CD4-positive, alpha-beta T cell treated with Interleukin-6 at 100 ng/mL for 8 hours (primary cell): ENCODE measurements at regions not wholly inside any gene's neighbourhood (a gene's known extent, or its start where the extent isn't known, plus 50 kb on each side); places are given as distances from the start of the nearest gene placed in this dataset.
"Not testable (repeated sequence)": the region's sequence is repeated elsewhere in the genome, so short reads cannot be mapped to it uniquely, and the experiment has no call there.

Experiments used
- DNase-seq: peaks from one replicate; pipeline ENCODE4 v3.0.0-alpha.2; 2020; ENCODE audit warnings: mixed read lengths, low spot score

DNA sequence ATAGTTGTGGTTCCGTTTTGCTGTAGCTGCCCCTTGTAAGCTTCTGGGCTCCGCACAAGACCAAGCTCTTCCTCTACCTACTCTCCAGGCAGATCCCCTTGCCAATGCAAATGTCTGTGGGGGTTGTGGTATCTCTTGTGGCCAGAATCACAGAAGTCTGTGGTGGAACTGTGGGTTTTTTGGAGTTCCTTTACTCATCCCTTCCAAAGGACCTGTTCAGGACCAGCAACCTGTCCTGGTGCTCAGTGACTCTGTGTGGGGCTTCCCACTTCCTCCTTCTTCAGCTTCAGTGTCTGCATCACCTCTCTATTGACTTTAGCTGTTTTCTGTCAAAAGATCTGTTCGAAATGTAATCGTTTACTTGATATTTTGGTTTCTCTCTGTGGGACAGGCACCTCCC is 441.3 kb upstream of the ADAMTSL1 start:
- DNase-seq, result no peak

DNA sequence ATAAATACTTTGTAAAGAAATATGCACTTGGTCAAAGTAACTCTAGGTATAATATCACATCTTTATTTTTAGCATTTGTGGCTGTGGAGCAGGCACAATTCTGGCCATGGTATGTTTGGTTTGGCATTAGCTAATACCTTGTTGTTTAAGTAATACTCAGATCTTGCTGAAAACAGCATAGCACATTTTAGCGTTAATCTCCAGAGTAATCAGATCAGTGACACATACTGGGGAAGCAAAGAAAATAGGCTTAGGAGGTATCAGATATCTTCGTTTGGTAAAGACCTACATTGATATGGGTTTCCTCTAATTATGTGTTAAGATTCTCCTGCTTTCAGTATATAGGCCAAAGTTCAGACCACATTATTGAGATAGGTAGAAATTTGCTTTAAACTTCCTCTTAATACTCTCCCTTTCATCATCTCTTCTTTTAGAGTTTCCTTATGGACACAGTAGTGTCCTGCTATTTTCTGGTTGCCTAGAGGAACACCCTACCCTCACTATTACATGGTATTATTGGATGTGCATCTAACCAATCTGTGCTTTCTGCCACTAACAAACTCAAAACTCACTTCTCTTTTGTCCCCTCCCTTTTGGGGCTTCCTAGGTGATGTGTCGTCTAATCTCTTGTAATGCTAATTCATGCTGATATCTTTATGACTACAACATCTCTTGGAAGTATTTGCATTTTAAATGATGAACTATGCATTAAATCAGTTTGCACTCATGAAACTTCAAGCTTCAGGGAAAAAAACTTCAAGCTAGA is 437.3 kb upstream of the ADAMTSL1 start:
- DNase-seq, result no peak

DNA sequence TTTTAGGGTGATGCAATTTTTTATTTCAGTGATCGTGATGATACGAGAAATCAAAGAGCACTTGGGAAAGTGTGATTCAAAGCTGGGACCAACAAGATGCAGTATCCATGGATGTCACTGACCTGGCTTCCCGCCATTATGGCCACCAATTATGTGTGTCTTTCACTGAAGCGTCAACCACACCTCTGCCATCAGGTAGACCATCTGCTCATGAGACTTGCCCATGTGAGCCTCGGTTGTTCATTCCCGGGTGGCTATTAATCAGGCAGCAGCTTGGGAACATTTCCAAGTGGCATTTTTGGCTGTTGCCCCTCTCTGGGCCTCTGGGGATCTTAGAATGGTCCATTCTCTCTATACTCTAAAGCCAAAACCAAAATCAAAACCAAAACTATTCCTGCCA is 436.0 kb upstream of the ADAMTSL1 start:
- no peak for DNase-seq

DNA sequence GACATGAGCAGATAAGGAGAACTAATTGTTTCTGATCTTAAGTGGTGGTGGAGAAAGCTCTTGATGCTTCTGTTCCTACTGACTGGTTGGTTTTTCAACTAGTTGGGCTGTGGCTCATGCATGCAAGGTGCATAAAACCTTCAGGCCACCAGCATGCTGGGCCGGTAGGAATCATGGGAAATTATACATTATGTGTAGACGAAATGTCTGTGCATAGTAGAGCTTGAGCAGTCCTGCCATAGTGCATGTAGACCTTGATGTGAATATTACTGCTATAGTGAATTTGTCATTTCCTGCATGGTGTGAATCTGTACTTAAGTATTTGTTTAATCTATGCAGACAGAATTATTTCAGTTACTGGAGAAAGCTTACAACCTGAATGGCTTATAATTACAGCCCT is 433.6 kb upstream of the ADAMTSL1 start:
- DNase-seq, result no peak

DNA sequence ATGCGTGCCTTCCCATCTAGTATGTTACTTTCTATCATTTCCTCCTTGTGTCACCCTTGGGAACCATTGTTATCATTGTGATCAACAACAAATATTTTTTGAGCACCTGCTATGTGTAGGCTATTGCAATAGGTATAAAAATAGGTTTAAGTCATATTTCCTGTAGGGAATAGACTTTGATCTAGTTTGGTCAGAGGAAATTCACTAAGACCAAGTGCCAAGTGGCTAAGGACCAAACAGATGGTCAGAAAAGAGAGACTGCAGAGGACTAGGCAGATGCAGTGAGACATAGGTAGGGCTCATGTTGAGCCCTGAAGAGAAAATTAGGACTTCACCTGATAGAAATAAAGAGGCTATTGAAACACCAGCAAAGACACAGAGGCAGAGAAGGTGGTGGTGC is 430.0 kb upstream of the ADAMTSL1 start:
- DNase-seq, result no peak

DNA sequence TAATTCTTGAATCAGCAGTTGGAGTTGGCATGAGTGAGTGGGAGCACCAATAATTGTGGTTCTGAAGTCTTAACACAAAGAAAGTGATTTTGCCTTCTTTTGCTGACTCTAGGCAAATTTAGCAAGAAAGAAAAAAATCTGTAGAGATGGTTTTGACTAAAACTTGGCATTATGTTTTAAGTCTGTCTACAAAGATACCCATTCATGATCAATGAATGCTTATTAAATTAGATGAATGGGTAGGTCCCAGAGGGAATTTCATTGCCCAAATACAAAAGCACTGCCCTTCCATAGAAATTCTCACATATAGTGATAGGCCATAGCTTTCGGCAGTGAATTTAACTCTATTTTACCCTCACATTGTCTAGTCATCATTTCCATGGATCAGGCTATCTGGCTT is 428.6 kb upstream of the ADAMTSL1 start:
- no peak for DNase-seq

DNA sequence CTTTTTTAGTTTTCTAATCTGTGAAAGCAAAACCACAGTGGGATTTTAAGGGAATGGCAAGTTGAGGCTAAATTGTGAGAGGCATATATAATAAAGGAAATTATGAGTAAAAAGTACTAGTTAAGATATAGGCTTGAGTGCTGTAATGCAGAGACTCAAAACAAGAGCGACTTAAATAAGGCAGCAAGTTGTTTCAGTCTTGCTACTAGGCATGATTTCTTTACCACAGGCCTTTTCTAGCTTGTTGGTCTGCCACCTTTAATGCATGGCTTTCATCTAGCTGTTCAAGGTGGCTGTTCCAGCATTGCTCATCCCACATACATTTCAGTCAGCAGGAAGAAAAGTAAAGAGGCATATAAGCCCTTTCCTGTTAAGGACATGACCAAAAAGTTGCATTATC is 427.9 kb upstream of the ADAMTSL1 start:
- no peak for DNase-seq

DNA sequence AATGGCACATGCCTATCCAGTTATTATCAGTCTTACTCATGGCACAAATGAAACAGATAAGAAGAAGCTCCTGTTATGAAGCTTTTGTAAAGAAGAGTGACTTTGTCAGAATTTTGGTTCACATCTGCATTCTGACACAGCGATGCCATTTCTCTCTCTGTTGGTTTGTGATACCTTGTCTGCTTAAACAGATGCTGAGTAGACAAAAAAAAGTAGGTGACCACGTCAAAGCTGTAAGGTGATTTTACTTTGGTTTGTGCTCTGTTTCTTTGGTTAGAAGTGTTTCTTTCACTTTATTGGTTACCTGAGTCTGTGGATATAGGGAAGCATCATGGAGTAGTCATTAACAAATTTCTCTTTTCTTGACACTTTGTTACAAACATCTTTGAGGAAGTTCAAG is 422.3 kb upstream of the ADAMTSL1 start:
- DNase-seq, result no peak

DNA sequence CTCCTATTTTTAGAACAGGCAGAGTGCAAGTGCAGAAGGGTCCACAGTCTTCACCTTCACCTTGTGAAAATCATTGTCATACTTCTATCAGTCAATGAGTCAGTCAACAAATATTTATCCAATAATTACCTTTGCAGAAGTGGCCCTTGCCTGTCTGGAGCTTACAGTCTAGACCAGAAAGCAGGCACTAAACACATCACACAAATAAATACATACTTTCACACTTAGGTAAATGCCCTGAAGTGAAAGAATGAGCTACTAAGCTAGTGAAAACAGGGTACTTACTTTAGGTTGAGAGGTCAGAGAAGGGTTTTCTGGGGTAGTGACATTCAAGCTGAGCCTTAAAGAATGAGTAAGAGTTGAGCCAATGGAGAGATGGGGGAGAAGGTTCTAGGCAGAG is 421.9 kb upstream of the ADAMTSL1 start:
- no peak for DNase-seq

DNA sequence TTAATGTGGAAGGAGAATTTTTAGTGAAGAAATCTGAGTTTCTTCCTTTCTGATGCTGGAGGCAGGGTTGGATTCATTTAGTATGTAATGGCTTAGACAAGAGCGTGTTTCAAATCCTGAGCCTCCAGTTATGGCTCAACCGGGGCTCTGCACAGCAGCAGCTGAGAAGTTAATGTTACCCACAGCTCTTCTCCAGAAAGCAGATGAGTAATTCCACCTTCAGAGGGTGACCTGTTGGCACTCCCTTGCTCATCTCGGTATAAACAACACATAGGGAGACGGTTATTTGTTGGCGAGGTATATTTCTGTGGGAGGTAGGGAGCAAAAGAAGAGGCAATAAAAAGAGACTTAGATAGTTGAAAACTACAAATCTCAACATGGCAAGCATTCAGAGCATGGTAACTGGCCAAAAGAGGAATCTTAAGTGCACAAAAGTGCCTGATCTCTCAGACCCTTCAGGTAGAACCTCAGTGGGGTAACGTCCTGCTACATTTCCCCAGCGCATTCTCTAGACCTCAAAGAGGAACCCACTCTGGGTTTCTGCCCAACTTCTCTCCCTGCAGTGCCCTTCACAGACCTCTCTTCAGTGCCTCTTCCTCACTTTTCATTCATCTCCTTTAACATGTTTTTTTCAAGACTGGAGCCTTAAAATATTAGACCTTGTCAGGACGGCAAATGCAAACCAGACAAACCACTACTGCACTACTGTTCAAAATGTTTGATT is 417.5 kb upstream of the ADAMTSL1 start:
- no peak for DNase-seq

DNA sequence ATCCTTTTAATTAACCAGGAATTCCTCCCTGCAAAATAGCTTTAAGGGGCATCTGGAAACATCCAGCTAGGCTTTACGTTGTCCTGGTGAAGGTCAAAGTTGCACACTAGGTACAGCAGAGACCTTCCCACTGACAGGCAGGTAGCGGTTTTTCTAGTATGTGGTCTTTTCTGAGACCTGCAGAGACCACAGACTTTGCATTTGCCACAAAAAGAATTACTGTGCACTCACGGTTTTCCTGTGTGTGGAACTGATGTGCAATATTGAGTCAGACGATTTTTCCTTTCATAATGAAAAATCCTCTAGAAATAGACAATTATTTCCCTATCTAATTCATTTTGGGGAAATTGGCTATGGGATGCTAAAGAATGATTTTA is 417.0 kb upstream of the ADAMTSL1 start:
- DNase-seq, result no peak

DNA sequence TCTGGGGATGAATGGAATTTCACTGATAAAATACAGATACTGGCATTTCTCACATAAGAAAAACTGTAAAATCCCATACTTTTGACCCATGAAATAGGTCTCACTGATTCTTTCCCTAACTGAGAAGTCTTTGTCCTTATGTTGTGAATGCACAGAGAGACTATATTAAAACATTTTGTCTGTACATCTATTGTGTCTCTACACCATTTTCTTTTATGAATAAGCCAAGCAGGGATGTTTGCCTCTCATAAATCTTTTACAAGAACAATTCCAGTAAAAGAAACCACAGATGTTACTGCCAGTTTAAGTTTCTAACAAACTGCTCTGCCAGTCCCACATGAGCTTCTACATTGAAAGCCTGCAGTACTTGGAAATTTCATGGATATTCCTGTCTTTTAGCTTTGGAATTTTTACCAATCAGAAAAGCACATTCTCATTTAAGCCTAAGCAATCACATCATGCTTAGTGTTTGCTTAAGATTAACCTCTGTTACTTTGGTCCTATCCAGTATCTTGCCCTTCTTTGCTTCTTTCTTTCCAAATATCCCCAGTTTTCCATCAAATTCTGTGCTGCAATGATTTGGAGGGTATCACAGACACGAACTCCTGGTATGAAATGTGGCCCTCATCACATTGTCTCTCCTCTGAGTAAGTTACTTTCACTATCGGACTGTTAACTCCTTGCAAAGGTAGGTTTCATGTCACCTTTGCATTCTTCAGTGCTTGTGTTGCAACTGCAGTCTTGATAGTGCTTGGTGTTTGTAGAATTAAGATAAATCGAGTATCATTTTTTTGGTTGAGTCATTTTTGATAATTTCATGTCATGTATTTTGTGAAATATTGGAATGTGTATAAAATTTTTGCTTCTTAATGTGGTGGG is 415.1 kb upstream of the ADAMTSL1 start:
- no peak for DNase-seq

DNA sequence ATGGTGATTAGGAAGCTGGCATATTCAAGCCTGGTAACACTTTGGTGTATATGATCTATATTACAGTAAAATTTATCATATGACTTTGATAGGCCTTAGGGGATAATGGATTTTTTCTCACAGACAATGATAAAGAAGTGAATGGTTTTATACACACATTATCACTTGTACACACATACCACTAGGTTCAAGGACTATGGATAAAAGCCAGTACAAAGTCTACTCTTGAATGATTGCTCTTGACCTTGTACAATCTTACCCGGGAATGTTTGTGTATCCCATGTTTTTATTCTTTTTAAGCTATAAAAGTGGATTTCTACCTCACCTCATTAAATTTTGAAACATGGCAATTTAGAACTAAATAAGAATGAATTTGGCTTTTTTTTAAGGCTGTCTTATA is 414.5 kb upstream of the ADAMTSL1 start:
- no peak for DNase-seq

DNA sequence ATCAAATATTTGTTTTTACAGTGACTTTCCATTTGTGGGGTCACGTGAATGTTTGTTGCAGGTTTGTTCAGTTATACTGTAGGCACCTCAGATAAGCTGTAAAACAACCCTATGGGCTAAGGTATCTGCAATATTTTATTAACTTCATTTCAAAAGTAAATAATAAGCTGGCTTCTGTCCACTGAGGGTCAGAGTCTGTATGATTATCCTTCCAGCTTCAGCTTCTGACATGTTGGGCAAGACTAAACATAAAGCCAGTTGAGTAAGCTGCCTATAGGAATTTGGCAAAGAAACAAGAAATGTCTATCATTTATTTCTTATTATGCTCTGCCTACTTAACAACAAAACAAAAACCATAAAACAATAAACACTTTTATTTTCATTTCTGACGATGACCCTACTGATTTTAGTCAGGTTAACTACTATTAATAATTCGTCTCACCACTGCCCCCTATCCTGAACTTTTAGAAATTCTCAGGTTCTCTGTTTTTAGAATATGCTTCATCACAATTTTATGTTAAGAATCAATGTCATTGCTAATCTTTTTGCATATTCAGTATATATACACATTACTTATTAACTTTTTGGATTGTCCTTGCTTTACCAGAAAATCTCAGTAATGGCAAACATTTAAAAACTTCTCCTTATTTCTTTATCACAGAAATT is 413.6 kb upstream of the ADAMTSL1 start:
- no peak for DNase-seq

DNA sequence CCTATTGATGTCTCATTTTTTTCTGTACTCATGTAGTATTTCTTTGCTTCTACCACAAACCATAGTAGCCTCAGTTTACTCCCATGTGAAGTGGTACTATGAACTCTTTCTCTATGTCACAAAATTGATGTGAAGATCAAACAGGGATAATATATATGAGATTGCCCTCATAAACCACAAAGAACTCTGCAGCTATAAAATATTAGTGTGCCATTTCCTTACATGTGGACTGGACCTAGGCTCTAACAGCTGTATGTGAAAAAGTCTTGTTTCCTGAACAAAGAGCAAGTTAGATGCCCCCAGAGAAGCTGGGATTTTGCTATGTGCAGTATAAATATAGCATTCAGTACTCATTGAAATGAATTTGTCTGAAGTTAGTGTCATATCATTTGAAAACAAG is 412.6 kb upstream of the ADAMTSL1 start:
- DNase-seq, result no peak

DNA sequence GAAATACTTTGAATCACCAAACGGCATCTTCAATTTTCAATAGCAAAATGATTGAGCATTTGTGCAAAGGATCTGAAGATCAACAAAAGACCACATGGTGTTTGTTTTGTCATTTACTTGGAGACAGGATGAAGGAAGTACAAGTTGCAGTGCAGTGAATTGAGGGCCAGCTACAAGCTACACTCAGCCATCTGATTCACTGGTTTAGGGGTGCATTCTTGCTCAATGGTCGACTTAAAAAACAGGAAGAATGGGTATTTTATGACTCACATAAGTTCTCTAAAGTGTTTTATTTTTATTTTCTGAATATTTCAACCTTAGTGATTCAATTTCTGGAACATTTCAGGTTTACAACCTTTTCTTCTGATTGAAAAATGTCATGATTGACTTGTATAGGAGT is 412.1 kb upstream of the ADAMTSL1 start:
- DNase-seq, result no peak

DNA sequence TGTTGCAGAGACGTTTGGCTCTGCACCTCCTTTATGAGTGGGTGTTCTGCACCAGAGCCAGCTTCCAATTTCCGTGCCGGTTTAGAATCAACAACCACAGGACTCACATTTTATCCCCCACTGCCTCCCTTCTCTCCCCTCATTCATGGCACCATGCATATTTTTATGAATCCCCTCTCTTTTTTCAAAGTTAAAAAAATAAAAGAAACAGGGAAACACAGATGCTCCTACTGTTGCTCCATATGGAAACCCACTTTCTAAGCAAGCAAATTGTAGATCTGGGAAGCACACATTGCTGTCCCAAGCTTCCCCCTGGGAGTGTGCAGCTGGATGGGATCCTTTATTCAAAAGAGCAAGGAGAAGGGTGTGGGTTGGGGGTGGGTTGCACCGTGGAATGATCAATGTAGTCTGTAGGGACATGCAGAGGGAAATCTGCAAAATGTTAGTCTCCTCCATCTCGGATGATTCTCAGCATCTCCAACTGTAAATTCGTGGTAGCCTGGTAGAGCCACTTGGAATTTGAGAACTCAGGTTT is 410.0 kb upstream of the ADAMTSL1 start:
- DNase-seq, result no peak

DNA sequence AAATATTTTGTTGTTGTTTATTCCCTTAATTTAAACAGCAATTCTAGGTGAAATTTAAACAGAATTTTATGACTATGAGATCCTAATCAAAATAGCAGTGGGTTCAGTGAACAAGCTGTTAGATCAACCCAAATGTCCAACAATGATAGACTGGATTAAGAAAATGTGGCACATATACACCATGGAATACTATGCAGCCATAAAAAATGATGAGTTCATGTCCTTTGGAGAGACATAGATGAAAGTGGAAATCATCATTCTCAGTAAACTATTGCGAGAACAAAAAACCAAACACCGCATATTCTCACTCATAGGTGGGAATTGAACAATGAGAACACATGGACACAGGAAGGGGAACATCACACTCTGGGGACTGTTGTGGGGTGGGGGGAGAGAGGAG is 407.3 kb upstream of the ADAMTSL1 start:
- DNase-seq, result not testable (repeated sequence)

DNA sequence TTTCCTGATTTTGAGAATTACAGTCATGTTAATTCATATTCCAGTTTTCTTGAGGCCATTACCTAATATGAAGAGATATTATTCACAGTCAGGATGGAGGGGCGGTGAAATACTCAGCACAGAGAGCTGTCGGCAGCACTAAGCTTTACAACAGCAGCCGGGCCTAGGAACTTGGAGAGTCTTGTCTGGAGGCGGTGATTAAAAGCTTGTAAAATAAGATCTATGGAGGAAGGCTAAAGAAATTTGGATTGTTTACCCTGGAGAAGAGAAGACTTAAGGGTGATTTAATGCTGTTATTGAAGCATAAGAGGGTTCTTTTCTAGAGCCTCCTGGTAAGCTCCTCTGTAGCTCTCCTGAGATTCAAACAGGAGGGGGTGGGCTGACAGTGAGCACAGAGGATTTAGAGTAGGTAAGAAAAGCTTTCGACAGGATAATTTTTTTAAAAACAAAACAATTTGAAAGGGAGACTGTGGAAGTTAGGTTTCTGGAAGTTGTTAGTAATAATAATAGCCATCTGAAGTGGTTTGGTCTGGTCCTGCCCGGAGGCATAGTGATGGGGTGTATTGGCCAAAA is 406.3 kb upstream of the ADAMTSL1 start:
- no peak for DNase-seq

DNA sequence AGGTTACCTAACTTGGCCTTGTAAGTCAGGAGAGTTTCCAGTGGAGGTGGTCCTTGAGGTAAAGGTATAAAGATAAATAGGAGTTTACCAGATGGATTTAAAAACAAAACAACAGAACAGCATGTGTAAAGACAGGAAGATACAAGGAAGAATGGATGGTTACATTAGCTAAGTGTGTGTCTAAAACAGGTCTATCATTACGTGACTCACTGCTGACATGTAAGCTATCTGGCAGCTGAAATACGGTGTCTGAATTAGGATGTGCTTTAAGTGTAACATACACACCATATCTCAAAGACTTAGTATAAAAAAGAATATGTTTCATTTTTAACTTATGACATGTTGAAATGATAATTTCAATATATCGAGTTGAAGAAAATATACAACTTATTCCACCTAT is 405.1 kb upstream of the ADAMTSL1 start:
- no peak for DNase-seq

DNA sequence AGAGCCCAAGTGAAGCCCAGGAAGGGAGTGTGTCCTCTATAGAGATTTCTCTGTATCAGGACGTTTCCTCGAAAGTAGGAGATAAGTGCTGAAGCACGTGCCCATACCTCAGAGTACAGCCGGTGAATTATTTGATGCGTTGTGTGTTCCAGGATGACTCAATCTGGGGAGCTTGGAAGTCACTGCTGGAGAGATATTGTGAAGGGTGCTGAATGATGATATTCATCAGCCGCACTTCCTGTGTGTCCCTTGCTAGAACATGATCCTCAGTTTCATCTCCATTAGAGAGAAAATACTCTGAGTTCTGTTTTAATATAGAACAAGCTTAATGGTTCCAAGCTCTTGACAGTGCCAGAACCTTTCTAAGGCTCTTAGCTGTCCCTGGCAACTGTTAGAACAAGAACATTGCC is 402.3 kb upstream of the ADAMTSL1 start:
- no peak for DNase-seq

DNA sequence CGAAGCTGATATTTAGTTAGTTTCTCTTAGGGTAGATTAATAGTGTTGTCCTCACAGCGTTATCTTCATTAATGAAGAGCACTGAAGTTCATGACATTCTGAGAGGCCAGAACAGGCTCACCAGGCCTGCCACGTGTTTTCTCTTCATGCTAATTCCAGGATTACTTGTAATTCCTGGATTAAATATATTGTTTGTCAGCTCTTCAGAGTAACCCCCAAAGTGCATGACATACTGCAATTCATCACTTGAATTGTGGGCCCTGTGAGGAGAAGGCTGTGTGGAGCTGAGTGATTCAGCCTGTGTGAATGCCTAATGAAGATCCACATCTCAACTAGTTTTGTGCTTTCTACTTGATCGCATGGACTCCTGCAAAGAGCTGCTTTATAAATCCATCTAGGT is 401.0 kb upstream of the ADAMTSL1 start:
- DNase-seq, result no peak
